GM19023 (cell line): ENCODE measurements at regions not wholly inside any gene's neighbourhood (a gene's known extent, or its start where the extent isn't known, plus 50 kb on each side); places are given as distances from the start of the nearest gene placed in this dataset.
"Not testable (repeated sequence)": the region's sequence is repeated elsewhere in the genome, so short reads cannot be mapped to it uniquely, and the experiment has no call there.

Source experiments
- ATAC-seq: cut with Tn5 transposase; IDR thresholded peaks from one replicate; pipeline ENCODE4 v1.9.1; 2021; ENCODE audit warnings: mild to moderate bottlenecking, moderate library complexity; ENCODE audit not compliant: unreplicated experiment

DNA sequence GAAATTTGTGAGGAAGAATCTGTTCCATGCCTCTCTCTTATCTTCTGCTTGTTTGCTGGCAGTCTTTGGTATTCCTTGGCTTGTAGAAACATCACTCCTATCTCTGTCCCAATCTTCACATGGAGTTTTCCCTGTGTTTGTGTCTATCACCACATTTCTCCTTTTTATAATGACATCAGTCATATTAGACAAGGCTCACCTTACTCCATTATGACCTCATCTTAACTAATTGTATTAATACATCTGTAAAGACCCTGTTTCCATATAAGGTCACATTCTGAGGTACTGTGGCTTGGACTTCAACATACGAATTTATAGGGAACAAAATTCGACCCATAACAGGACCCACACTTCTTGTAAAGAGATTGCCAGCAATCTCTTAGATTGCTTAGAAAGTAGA, 72.3 kb upstream of the POGK start:
- no peak for ATAC-seq

DNA sequence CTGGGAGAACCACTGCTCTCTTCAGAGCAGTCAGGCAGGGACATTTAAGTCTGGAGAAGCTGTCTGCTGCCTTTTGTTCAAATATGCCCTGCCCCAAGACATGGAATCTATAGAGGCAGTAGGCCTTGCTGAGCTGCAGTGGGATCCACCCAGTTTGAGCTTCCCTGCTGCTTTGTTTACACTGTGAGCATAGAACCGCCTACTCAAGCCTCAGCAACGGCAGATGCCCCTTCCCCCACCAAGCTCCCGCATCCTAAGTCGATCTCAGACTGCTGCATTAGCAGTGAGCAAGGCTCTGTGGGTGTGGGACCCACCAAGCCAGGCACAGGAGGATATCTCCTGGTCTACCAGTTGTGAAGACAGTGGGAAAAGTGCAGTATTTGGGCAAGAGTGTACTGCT, 54.6 kb upstream of the POGK start:
- not testable (repeated sequence) for ATAC-seq

DNA sequence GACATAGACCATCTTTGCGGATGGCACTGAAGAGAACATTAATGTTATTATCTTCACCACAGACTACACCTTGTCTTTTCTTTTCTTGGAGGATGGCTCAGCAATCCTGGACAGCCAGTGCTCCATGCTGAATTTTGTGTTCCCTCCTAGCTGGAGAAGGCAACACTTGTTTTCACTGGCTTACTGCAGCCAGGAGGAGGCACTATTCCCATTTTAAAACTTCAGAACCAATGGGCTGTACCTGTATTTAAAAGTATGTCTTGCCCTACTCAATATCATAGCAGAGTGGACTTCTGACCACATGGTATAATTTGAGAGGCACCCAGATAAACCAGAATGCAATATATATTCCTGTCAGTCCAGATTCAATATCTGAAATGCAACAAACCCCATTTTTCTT, 53.3 kb upstream of the POGK start:
- ATAC-seq = no peak

DNA sequence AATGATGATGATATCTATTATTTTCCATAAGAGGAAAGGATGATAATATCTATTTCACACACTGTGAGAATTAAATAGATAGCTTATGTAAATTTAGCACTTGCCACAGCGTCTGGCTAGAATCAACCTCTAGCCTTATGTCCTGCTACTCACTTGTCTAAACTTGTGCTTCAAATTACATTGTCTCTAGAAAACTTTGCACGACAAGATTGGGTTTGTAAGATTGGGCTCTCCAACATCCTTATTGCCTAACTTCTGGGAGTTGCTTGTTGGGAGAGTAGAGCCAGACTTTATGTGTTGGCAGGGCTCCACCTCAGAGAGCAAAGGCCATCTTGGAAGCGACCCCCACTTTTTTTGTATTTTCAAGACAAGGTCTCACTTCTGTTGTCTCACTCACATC, 50.0 kb upstream of the POGK start:
- no peak for ATAC-seq
